HCT116 (cell line): ENCODE measurements at regions not wholly inside any gene's neighbourhood (a gene's known extent, or its start where the extent isn't known, plus 50 kb on each side); places are given as distances from the start of the nearest gene placed in this dataset.

Experiments used
- ATAC-seq: fragments of 200-7000 bp; cut with Tn5 transposase; 2 replicates; pipeline ENCODE4 v1.9.1; 2020; ENCODE audit warnings: mild to moderate bottlenecking, moderate library complexity
- BruUV-seq: library from RNA; stranded (reverse); fragments of 400-500 nt; replicated peaks from 2 replicates; lab custom pipeline; 2021; lab: Mats Ljungman, UMichigan
- CTCF ChIA-PET: fragments of 300-600 bp; sonication (Branson Sonifier 250); formaldehyde crosslinking; loops from one replicate; lab custom pipeline; 2021; ENCODE audit warnings: antibody characterized with exemption; lab: Charles Lee
- POLR2A ChIA-PET: fragments of 300-600, 350-600 bp; sonication (Branson Sonifier 250); formaldehyde crosslinking; loops from one replicate; lab custom pipeline; 2021; ENCODE audit warnings: antibody characterized with exemption; lab: Charles Lee
- RAD21 ChIA-PET, 2 experiments: fragments of 300-600 bp; sonication (Branson Sonifier 250); formaldehyde crosslinking; loops; one replicate each; lab custom pipeline; 2023; ENCODE audit warnings: low total read pairs in 2 of 2; ENCODE audit not compliant: uncharacterized antibody in 2 of 2, unreplicated experiment in 2 of 2, low non-redundant PET in 1 of 2; lab: Charles Lee
- DNase-seq: peaks from one replicate; pipeline ENCODE4 v3.0.0-alpha.2; 2010; ENCODE audit warnings: low read depth, low spot score
- H2AFZ ChIP-seq: fragments of 200-600 bp; shearing (Covaris generic), sonication (generic); 2 replicates; pipeline ENCODE4 v1.6.1; 2017; ENCODE audit warnings: low read depth, mixed run types, mixed read lengths, antibody characterized with exemption, low read length; ENCODE audit not compliant: poor library complexity, severe bottlenecking
- H3K27ac ChIP-seq: 2 replicates; pipeline ENCODE4 v1.5.1; 2012; ENCODE audit warnings: low read depth, low read length
- H3K27me3 ChIP-seq: fragments of 200-600 bp; sonication (generic); 2 replicates; pipeline ENCODE4 v1.6.1; 2016; ENCODE audit warnings: mixed run types, low read length, mixed read lengths; ENCODE audit not compliant: insufficient read depth
- H3K36me3 ChIP-seq, 2 experiments: fragments of 200-500 bp in 1 of 2; fragments of 200-600 bp in 1 of 2; sonication (Bioruptor generic) in 1 of 2; sonication (generic) in 1 of 2; 2 replicates each; pipeline versions ENCODE4 v1.5.1 to v1.6.1; 2014 to 2016; ENCODE audit warnings: low read length in 2 of 2, inconsistent platforms in 1 of 2, mixed read lengths in 1 of 2, mixed run types in 1 of 2; ENCODE audit not compliant: insufficient read depth in 2 of 2, control insufficient read depth in 1 of 2
- H3K4me1 ChIP-seq, 2 experiments: fragments of 200-600 bp in 1 of 2; sonication (generic) in 1 of 2; 2 replicates each; pipeline versions ENCODE4 v1.5.1 to v1.6.1; 2012 to 2017; ENCODE audit warnings: low read length in 2 of 2, inconsistent platforms in 1 of 2, mild to moderate bottlenecking in 1 of 2, mixed read lengths in 1 of 2, mixed run types in 1 of 2, moderate library complexity in 1 of 2; ENCODE audit not compliant: insufficient read depth in 2 of 2, control insufficient read depth in 1 of 2
- H3K4me2 ChIP-seq: fragments of 200-600 bp; sonication (generic); 2 replicates; pipeline ENCODE4 v1.6.1; 2017; ENCODE audit warnings: mixed run types, low read length, mixed read lengths
- H3K4me3 ChIP-seq, 2 experiments: fragments of 200-600 bp in 1 of 2; sonication (generic) in 1 of 2; replicated peaks in 1 of 2; 2 replicates each; pipeline ENCODE4 v1.5.1; 2011 to 2016; ENCODE audit warnings: low read length in 2 of 2, control low read depth in 1 of 2, low read depth in 1 of 2, mild to moderate bottlenecking in 1 of 2, mixed read lengths in 1 of 2, mixed run types in 1 of 2
- H3K79me2 ChIP-seq: fragments of 200-600 bp; sonication (generic); 2 replicates; pipeline ENCODE4 v1.6.1; 2017; ENCODE audit warnings: mild to moderate bottlenecking, mixed run types, low read length, moderate library complexity, mixed read lengths; ENCODE audit not compliant: insufficient read depth
- H3K9ac ChIP-seq: fragments of 200-600 bp; sonication (generic); 2 replicates; pipeline ENCODE4 v1.6.1; 2016; ENCODE audit warnings: low read length, mixed read lengths
- H3K9me2 ChIP-seq: fragments of 200-600 bp; sonication (generic), shearing (Covaris generic); 2 replicates; pipeline ENCODE4 v1.6.1; 2017; ENCODE audit warnings: mixed run types, mild to moderate bottlenecking, moderate library complexity; ENCODE audit not compliant: insufficient read depth
- H3K9me3 ChIP-seq, 2 experiments: fragments of 200-500 bp in 1 of 2; fragments of 200-600 bp in 1 of 2; sonication (Bioruptor generic) in 1 of 2; sonication (generic) in 1 of 2; 2 replicates each; pipeline ENCODE4 v1.6.1; 2014 to 2017; ENCODE audit warnings: low read length in 2 of 2, mixed read lengths in 2 of 2, inconsistent platforms in 1 of 2, low read depth in 1 of 2, mild to moderate bottlenecking in 1 of 2, mixed run types in 1 of 2, moderate library complexity in 1 of 2; ENCODE audit not compliant: control insufficient read depth in 1 of 2, insufficient read depth in 1 of 2
- H4K20me1 ChIP-seq: fragments of 200-600 bp; sonication (generic), shearing (Covaris generic); 2 replicates; pipeline ENCODE4 v1.6.1; 2017; ENCODE audit warnings: mixed run types, mild to moderate bottlenecking, moderate library complexity; ENCODE audit not compliant: insufficient read depth
- CBX3 ChIP-seq: IDR thresholded peaks from 2 replicates; pipeline ENCODE4 v1.6.1; 2012; ENCODE audit warnings: low read depth
- CEBPB ChIP-seq: IDR thresholded peaks from 2 replicates; pipeline ENCODE4 v1.6.1; 2012; ENCODE audit warnings: low read depth
- ELF1 ChIP-seq: IDR thresholded peaks from 2 replicates; pipeline ENCODE4 v1.6.1; 2012; ENCODE audit warnings: low read depth, borderline replicate concordance
- EZH2 ChIP-seq: fragments of 200-600 bp; sonication (generic); IDR thresholded peaks from 2 replicates; pipeline ENCODE4 v1.6.1; 2017; ENCODE audit warnings: antibody characterized with exemption, mixed run types
- EZH2phosphoT487 ChIP-seq: fragments of 200-600 bp; IDR thresholded peaks from 2 replicates; pipeline ENCODE4 v1.6.1; 2018; ENCODE audit warnings: antibody characterized with exemption, borderline replicate concordance
- FOSL1 ChIP-seq: IDR thresholded peaks from 2 replicates; pipeline ENCODE4 v1.6.1; 2012; ENCODE audit warnings: low read depth
- POLR2A ChIP-seq: IDR thresholded peaks from 2 replicates; pipeline ENCODE4 v1.7.0; 2011; ENCODE audit warnings: borderline replicate concordance; ENCODE audit not compliant: insufficient read depth, insufficient read length; ENCODE audit errors: extremely low read depth
- POLR2AphosphoS5 ChIP-seq: IDR thresholded peaks from 2 replicates; pipeline ENCODE4 v1.6.1; 2011; ENCODE audit warnings: mild to moderate bottlenecking, low read depth, low read length, moderate library complexity
- RAD21 ChIP-seq: IDR thresholded peaks from 2 replicates; pipeline ENCODE4 v1.6.1; 2012; ENCODE audit warnings: low read depth, mild to moderate bottlenecking
- SIN3A ChIP-seq: IDR thresholded peaks from 2 replicates; pipeline ENCODE4 v1.6.1; 2012; ENCODE audit warnings: low read depth
- SP1 ChIP-seq: IDR thresholded peaks from 2 replicates; pipeline ENCODE4 v1.6.1; 2012; ENCODE audit warnings: low read depth
- SRF ChIP-seq: IDR thresholded peaks from 2 replicates; pipeline ENCODE4 v1.6.1; 2012; ENCODE audit warnings: low read depth
- TCF7L2 ChIP-seq: IDR thresholded peaks from 2 replicates; pipeline ENCODE4 v1.7.0; 2011; ENCODE audit warnings: borderline replicate concordance, inconsistent platforms; ENCODE audit not compliant: insufficient read depth, insufficient read length; ENCODE audit errors: extremely low read depth
- intact Hi-C: fragments of 100-400 bp; cut with micrococcal nuclease; formaldehyde crosslinking; loops from 2 replicates; pipeline ENCODE4 v1.10.0; 2022
- TF ChIP-seq, protein P1 (sequence below): IDR thresholded peaks from 2 replicates; pipeline ENCODE4 v1.6.1; 2012; ENCODE audit warnings: low read depth

DNA sequence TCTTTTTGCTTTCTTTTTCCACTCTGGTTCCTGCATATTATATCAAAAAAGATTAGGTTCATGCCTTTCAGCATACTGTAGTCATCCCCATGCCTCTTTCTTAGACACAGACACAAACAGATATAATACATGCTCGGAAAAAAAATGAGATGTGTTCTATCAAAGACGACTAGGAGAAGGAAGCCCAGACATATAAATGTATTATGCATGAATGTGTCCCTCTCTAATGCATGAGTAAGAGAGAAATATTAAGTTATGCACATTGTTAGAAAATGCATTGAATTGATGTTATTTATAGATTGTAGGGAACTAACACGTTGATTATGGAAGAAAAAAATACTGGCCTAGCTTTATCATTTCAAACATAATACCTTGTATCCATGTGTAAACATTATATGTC is 252.4 kb upstream of the BCHE start:
- intact Hi-C loops, result no loop called here
- ChIA-PET CTCF (no interaction called here), RAD21 (no interaction called here)
- Histone ChIP-seq H3K36me3 (no peaks in the 10 kb centered on the region), H3K79me2 (no peaks in the 10 kb centered on the region)
- TF ChIP-seq EZH2 (no peak), POLR2AphosphoS5 (no peak), RAD21 (no peak), TCF7L2 (no peak), ELF1 (no peak)
- TF ChIP-seq, all 23 proteins: peak for 0
- H3K4me2 ChIP-seq, result no peak overlapping the region
- H3K4me3 ChIP-seq, result no peak overlapping the region
- POLR2A ChIA-PET, result no interaction called here
- ATAC-seq (no peak), DNase-seq (no peak)
- H3K9me3 ChIP-seq, result no peaks in the 10 kb centered on the region
- no TSS peak for BruUV-seq
- H4K20me1 ChIP-seq, result no peaks in the 10 kb centered on the region
- H3K27me3 ChIP-seq, result no peaks in the 10 kb centered on the region
- no peak overlapping the region for H3K27ac ChIP-seq
- no peak overlapping the region for H2AFZ ChIP-seq
- no peak overlapping the region for H3K9ac ChIP-seq
- H3K9me2 ChIP-seq, result no peaks in the 10 kb centered on the region
- no peaks in the 10 kb centered on the region for H3K4me1 ChIP-seq

DNA sequence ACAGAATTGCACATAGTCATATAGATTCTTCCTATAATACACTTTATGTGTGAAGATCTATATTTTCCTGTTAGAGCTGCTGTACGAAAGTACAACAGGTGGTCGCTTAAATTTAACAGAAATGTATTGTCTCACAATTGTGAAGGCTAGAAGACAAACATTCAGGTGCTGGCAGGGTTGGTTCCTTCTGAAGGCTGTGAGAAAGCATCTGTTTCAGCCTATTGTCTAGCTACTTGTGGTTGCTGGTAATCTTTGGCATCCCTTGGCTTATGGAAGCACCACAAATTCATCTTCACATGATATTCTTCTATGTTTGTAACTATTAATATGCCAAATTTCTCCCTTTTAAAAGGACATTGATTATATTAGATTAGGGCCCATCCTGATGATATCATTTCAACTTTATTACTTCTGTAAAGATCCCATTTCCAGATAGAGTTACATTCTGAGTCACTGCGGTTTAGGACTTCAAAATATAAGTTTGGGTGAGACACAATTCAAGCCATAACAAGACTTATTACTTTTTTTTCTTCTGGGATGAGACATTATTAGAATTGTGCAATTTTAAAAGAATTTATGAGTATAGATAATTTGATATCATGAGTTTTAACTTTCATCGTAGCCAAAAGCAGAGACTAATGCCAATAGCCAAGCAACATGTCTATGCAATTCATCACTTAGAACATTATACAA is 248.1 kb upstream of the BCHE start:
- RAD21 ChIA-PET, result no interaction called here
- ATAC-seq, result no peak
- no peaks in the 10 kb centered on the region for H3K27me3 ChIP-seq

More for the DNA sequence above, 248.1 kb upstream of the BCHE start:
- no peaks in the 10 kb centered on the region for H4K20me1 ChIP-seq
- no peaks in the 10 kb centered on the region for H3K9me2 ChIP-seq
- BruUV-seq, result no TSS peak
- H3K4me3 ChIP-seq, result no peak overlapping the region
- no peak for DNase-seq
- ChIA-PET POLR2A (no interaction called here), CTCF (no interaction called here)
- no peaks in the 10 kb centered on the region for H3K36me3 ChIP-seq
- no peak overlapping the region for H3K9ac ChIP-seq
- intact Hi-C loops, result no loop called here
- no peak overlapping the region for H2AFZ ChIP-seq
- H3K4me2 ChIP-seq, result no peak overlapping the region
- TF ChIP-seq SRF (no peak), SP1 (no peak), CEBPB (no peak), POLR2A (no peak), SIN3A (no peak), EZH2 (no peak), ELF1 (no peak), EZH2phosphoT487 (no peak), CBX3 (no peak), FOSL1 (no peak)
- TF ChIP-seq, protein P1, sequence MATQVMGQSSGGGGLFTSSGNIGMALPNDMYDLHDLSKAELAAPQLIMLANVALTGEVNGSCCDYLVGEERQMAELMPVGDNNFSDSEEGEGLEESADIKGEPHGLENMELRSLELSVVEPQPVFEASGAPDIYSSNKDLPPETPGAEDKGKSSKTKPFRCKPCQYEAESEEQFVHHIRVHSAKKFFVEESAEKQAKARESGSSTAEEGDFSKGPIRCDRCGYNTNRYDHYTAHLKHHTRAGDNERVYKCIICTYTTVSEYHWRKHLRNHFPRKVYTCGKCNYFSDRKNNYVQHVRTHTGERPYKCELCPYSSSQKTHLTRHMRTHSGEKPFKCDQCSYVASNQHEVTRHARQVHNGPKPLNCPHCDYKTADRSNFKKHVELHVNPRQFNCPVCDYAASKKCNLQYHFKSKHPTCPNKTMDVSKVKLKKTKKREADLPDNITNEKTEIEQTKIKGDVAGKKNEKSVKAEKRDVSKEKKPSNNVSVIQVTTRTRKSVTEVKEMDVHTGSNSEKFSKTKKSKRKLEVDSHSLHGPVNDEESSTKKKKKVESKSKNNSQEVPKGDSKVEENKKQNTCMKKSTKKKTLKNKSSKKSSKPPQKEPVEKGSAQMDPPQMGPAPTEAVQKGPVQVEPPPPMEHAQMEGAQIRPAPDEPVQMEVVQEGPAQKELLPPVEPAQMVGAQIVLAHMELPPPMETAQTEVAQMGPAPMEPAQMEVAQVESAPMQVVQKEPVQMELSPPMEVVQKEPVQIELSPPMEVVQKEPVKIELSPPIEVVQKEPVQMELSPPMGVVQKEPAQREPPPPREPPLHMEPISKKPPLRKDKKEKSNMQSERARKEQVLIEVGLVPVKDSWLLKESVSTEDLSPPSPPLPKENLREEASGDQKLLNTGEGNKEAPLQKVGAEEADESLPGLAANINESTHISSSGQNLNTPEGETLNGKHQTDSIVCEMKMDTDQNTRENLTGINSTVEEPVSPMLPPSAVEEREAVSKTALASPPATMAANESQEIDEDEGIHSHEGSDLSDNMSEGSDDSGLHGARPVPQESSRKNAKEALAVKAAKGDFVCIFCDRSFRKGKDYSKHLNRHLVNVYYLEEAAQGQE, result no peak
- H3K79me2 ChIP-seq, result no peaks in the 10 kb centered on the region
- no peaks in the 10 kb centered on the region for H3K4me1 ChIP-seq
- no peaks in the 10 kb centered on the region for H3K9me3 ChIP-seq
- H3K27ac ChIP-seq, result no peak overlapping the region
